ENCODE measurements at regions not wholly inside any gene's neighbourhood (a gene's known extent, or its start where the extent isn't known, plus 50 kb on each side); places are given as distances from the start of the nearest gene placed in this dataset.
"Not testable (repeated sequence)": the region's sequence is repeated elsewhere in the genome, so short reads cannot be mapped to it uniquely, and the experiment has no call there.

GRCh38 chr2:129502781-129503180 is 476.7 kb upstream of the RAB6C start:
- Histone ChIP-seq H3K4me1 (ENCODE audit: insufficient read depth, poor library complexity, severe bottlenecking) (no peaks in the 10 kb centered on the region), H3K4me3 (ENCODE audit: severe bottlenecking) (no peak overlapping the region), H3K36me3 (ENCODE audit: low read depth) (no peaks in the 10 kb centered on the region), H3K27me3 (ENCODE audit: insufficient read depth, poor library complexity, severe bottlenecking) (no peaks in the 10 kb centered on the region), H3K9me3 (ENCODE audit: severe bottlenecking) (no peaks in the 10 kb centered on the region), H3K27ac (ENCODE audit: poor library complexity, severe bottlenecking) (no peak overlapping the region)
- DNase-seq (ENCODE audit: low spot score), result no peak
- TF ChIP-seq CTCF (IDR thresholded peaks at IDR 0.05; ENCODE audit: poor library complexity, severe bottlenecking), result no peak
- ATAC-seq (ENCODE audit: low read depth), result no peak

- Histone ChIP-seq H3K36me3 (ENCODE audit: low read depth) (no peaks in the 10 kb centered on the region), H3K4me3 (ENCODE audit: severe bottlenecking) (no peak overlapping the region), H3K4me1 (ENCODE audit: insufficient read depth, poor library complexity, severe bottlenecking) (no peaks in the 10 kb centered on the region), H3K27ac (ENCODE audit: poor library complexity, severe bottlenecking) (no peak overlapping the region), H3K27me3 (ENCODE audit: insufficient read depth, poor library complexity, severe bottlenecking) (no peaks in the 10 kb centered on the region), H3K9me3 (ENCODE audit: severe bottlenecking) (no peaks in the 10 kb centered on the region)
- no peak for DNase-seq (ENCODE audit: low spot score)
- TF ChIP-seq CTCF (IDR thresholded peaks at IDR 0.05; ENCODE audit: poor library complexity, severe bottlenecking), result no peak
- ATAC-seq (ENCODE audit: low read depth), result no peak
These were observed 474.8 kb upstream of the RAB6C start for GRCh38 chr2:129504646-129505045.

GRCh38 chr2:129518937-129519336 is 460.5 kb upstream of the RAB6C start:
- Histone ChIP-seq H3K27ac (ENCODE audit: poor library complexity, severe bottlenecking) (no peak overlapping the region), H3K9me3 (ENCODE audit: severe bottlenecking) (no peaks in the 10 kb centered on the region), H3K27me3 (ENCODE audit: insufficient read depth, poor library complexity, severe bottlenecking) (no peaks in the 10 kb centered on the region), H3K4me3 (ENCODE audit: severe bottlenecking) (no peak overlapping the region), H3K4me1 (ENCODE audit: insufficient read depth, poor library complexity, severe bottlenecking) (no peaks in the 10 kb centered on the region), H3K36me3 (ENCODE audit: low read depth) (no peaks in the 10 kb centered on the region)
- DNase-seq (ENCODE audit: low spot score) (no peak), ATAC-seq (ENCODE audit: low read depth) (no peak)
- no peak for TF ChIP-seq CTCF (IDR thresholded peaks at IDR 0.05; ENCODE audit: poor library complexity, severe bottlenecking)

- not testable (repeated sequence) for H3K9me3 ChIP-seq (ENCODE audit: severe bottlenecking); ATAC-seq (ENCODE audit: low read depth); H3K4me3 ChIP-seq (ENCODE audit: severe bottlenecking); H3K4me1 ChIP-seq (ENCODE audit: insufficient read depth, poor library complexity, severe bottlenecking); H3K27me3 ChIP-seq (ENCODE audit: insufficient read depth, poor library complexity, severe bottlenecking); H3K36me3 ChIP-seq (ENCODE audit: low read depth); DNase-seq (ENCODE audit: low spot score); H3K27ac ChIP-seq (ENCODE audit: poor library complexity, severe bottlenecking)
These were observed 447.3 kb upstream of the RAB6C start for GRCh38 chr2:129532158-129532557.

GRCh38 chr2:129548880-129549279 is 430.6 kb upstream of the RAB6C start:
- Histone ChIP-seq H3K27ac (ENCODE audit: poor library complexity, severe bottlenecking) (no peak overlapping the region), H3K27me3 (ENCODE audit: insufficient read depth, poor library complexity, severe bottlenecking) (peaks cover 4% of the 10 kb centered on the region), H3K4me3 (ENCODE audit: severe bottlenecking) (no peak overlapping the region), H3K9me3 (ENCODE audit: severe bottlenecking) (no peaks in the 10 kb centered on the region), H3K4me1 (ENCODE audit: insufficient read depth, poor library complexity, severe bottlenecking) (no peaks in the 10 kb centered on the region), H3K36me3 (ENCODE audit: low read depth) (no peaks in the 10 kb centered on the region)
- DNase-seq (ENCODE audit: low spot score) (no peak), ATAC-seq (ENCODE audit: low read depth) (no peak)
- no peak for TF ChIP-seq CTCF (IDR thresholded peaks at IDR 0.05; ENCODE audit: poor library complexity, severe bottlenecking)
